NCI-H526 treated with DMSO at 0.1 percent for 48 hours (cell line): ENCODE measurements at regions not wholly inside any gene's neighbourhood (a gene's known extent, or its start where the extent isn't known, plus 50 kb on each side); places are given as distances from the start of the nearest gene placed in this dataset.
A peak's percentile ranks its signal among the peaks of the same experiment; 100 is the strongest.

ENCODE experiments used
- DNase-seq: peaks from one replicate; lab custom pipeline; 2025; lab: John Stamatoyannopoulos, UW

DNA sequence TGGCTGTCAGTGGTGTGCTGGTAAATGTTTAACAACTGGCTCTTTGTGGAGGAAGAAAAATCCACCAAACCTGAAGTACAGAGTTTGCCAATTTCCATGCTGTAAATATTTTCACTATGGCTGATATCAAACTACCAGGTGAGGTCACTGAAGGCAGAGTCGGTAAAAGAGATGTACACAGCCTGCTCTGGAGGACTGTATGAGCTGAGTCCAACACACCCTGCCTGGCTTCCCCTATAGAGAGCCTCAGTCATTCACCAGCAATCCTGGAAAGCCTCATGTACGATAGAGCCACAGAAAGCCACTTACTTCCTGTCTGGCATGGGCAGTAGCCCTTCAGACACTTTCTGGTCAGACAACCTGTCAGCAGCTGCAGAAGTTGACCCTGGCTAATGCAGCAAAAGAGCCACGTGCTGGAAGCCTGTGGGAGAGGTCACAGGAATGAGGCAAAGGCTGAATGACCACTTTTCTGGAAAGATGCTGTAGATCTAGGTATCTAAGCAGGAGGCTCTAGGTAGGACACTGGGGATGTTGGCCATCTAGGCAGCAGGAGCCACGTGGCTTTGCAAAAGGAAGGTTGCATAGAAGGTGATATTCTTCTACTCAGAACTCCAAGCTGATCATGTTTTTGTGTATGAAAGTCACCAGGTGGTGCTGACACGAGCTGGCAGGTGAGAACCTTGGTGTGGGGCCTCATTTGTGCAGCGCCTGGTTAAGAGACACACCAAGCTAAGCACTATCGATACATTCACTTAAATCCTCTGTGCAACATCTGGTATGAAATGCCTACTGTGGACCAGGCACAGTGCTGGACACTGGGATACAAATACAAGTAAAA lies 553.9 kb downstream of the VRK1 start:
- DNase-seq = no peak

DNA sequence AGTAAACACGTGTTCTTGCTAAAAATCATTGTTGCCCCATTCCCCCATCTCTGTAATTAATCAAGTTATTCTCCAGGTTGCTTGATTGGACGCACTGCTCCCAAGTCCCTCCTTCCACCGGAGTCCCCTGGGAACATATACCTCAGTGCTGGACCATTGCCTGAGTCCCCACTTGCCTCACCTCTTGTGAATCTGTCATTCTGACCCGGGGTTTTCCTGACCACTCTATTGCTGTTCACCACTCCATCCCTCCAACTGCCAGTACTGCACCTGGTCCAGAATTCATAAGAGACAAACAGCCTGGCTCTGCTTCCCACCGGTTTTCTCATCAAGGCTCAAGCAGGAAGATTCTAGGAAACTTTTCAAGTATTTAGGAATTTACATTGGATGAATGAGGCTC lies 555.9 kb downstream of the VRK1 start:
- no peak for DNase-seq

- no peak for DNase-seq
These were observed 557.0 kb downstream of the VRK1 start for GRCh38 chr14:97354119-97354722.

DNA sequence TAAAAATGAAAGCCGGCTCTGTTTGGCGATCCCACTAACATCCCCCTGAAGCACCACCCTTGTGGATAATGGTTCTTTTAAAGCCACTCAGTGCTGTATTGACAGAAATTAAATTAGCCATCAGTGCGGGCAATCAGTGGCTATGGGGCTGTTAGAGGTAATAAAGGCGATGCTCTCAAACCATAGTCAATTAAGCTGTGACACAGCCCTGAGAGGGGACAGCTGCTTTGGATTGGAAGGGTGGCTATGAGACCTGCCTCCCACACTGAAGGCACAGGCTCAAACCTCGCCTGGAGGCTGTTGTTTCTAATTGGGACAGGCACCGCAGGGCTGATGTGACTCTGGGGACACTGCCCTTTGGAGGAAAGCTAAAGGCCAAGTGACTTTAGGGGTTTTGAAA lies 562.2 kb downstream of the VRK1 start:
- no peak for DNase-seq

- no peak for DNase-seq
These were observed 564.0 kb downstream of the VRK1 start for GRCh38 chr14:97361181-97361580.

GRCh38 chr14:97361958-97362357 lies 564.8 kb downstream of the VRK1 start:
- no peak for DNase-seq

DNA sequence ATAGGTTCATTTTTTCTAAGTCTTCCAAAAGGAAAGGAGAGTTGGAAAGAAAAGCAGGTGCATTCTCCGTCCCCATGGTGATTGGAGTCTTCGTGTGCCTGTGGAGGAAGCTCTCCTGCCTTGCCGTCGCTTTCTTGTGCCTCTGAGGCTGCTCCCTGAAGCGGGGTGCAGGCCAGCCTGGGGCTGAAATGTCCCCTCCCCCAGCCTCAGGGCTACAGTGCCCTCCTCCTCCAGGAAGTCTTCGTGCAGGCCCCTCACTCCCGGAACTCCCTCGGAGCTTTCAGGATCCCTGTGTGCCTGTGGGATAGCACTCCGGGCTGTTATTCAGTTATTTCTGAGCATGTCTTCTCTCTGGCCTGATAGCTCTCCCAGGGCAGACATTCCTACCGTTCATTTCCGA lies 569.2 kb downstream of the VRK1 start:
- no peak for DNase-seq

- no peak for DNase-seq
These were observed 570.1 kb downstream of the VRK1 start for GRCh38 chr14:97367278-97367677.

- DNase-seq = no peak
These were observed 570.9 kb downstream of the VRK1 start for GRCh38 chr14:97368049-97368448.

DNA sequence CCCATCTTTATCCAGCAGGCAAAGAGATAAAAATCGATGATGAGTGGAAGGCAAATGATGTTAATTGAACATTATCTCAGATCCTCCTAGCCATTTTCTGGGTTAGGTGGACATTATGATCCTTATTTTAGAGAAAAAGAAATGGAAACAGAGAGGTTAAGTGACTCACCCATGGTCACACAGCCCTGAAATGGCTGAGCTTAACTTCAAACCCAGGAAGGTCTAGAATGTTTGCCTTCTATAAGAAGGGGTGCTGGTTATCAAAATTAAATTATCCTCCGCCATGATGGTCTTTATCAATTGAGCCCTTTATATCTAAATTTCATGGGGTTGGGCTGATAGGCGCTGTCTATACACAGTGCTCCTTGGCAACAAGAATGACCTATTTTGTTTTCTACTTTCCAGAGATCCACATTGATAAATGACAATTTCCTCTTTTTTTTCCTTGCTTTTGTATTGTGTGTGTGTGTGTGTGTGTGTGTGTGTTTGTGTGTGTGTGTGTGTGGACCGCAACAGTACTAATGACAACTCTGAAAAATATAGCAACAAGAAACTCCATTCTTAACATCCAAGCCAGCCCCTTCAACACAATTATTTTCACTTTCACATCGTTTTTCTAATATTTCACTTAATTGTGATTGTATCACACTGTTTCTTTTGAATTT lies 571.9 kb downstream of the VRK1 start:
- no peak for DNase-seq

- DNase-seq = no peak
These were observed 572.7 kb downstream of the VRK1 start for GRCh38 chr14:97369901-97370300.

DNA sequence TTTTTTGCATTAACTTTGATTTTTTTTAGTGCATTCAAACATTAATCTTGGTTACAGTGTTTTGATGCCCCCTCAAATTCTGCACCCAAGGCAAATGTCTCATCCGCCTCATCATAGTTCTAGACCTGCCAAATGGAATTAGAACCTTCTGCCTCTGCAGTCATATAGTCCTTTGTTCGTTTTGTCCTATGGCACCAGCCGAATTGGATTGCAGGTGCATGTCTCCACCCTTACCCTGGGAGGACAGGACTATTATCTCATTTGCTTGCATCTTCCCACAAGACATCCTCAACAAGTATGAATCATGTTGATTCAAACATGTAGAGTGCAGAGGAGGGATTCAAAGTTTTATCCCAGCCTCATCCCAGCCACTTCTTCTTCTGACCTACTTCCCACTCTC lies 579.1 kb downstream of the VRK1 start:
- peak; percentile 11 for DNase-seq

DNA sequence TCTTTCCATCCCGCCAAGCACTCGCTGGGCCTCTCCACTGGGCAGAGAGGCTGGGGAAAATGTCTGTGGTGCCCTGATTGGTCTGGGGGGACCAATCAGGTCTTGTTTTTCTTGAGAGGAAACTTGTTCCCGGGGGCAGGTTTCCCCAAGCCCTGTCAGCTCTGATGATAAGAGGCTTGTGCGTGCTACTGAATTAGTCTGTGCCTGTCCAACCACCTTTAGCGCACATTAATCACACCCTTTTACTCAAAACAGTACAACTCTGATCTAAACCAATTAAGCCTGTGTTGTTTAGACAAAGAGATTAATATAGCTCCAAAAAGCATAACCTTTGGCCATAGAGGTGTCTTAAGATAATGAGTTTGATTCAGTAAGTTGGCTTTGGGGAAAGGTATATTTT lies 580.4 kb downstream of the VRK1 start:
- DNase-seq = no peak

- DNase-seq = no peak
These were observed 581.9 kb downstream of the VRK1 start for GRCh38 chr14:97379091-97379531.

DNA sequence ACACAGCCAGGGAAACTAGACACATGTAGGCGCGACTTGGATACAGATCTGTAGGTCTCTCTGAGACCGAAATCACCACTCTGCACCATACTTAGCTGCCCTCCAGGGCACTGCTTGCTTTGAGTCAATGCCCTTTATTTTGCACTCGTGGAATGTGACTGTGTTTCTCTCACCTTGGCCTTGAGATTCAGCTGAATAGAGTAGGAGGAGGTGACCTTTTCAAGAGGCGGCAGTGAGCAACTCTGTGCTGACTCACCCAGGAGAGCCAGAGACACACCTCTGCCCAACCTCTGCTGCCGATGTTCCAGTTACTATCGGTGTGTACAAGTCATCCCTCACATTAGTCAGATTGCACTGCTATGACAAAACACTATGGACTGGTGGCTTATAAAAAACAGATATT lies 583.4 kb downstream of the VRK1 start:
- DNase-seq = no peak

DNA sequence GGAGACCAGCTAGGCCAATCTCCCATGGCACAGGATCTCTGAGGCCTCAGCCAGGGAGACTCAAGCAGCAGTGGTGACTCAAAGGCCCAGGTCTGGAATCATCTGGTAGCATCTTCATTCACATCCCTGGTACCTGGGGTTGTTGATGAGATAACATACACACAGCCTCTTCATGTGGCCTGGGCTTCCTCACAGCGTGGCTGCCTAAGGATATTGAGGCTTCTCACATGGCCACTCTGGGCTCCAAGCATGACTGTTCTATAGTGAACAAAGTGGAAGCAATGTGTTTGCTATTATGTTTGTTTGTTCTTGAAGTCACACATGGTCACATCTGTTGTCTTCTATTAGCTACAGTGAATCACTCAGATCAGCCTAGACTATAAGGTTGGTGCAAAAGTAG lies 584.1 kb downstream of the VRK1 start:
- no peak for DNase-seq

DNA sequence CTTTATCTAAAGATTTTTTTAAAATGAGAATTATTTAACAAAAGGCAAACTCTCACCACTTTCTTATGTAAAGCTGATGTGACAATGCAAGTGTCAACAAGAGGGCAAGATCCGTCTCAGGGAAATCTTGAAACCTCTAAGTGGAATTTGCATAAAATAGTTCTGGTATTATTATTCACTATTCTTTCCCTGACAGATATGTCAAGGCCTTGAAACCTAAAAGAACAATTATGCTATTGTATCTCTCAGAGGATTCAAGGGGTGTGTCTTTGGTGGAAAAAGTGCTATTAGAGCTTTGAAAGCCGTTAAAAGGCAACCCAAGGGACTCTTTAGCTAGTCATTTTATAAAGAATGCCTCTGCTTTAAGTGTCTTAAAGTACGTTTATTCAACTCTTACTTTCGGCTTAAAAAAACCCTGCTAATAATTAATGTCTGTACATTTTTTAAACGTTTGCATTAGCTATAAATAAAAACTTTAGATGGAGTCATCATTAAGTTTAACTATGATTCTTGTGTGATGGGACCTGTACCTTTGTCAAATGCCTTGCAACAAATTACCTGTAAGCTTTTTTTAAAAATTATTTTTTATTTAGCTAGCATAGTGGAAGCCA lies 585.5 kb downstream of the VRK1 start:
- peak; percentile 56 for DNase-seq

GRCh38 chr14:97385727-97386126 lies 588.5 kb downstream of the VRK1 start:
- no peak for DNase-seq

GRCh38 chr14:97387252-97387874 lies 590.2 kb downstream of the VRK1 start:
- no peak for DNase-seq

DNA sequence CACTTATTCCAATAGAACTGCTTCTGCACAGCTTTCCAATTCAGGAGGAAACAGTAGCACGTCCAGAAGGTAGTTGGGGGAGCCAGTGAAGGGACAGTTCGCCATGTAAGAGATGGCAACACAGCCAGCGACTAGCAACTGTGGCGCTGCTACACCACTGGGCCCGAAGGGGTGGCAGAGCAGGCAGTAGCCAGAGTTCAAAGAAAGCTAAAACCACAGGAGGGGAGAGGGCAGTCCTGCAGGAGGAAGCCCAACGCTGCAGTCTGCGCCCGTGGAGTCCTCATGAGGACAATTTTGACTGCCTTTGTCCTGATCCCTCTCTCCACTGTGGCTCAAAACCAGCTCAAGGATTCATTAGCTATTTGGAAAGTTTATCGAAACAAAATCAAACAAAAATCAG lies 591.2 kb downstream of the VRK1 start:
- no peak for DNase-seq

DNA sequence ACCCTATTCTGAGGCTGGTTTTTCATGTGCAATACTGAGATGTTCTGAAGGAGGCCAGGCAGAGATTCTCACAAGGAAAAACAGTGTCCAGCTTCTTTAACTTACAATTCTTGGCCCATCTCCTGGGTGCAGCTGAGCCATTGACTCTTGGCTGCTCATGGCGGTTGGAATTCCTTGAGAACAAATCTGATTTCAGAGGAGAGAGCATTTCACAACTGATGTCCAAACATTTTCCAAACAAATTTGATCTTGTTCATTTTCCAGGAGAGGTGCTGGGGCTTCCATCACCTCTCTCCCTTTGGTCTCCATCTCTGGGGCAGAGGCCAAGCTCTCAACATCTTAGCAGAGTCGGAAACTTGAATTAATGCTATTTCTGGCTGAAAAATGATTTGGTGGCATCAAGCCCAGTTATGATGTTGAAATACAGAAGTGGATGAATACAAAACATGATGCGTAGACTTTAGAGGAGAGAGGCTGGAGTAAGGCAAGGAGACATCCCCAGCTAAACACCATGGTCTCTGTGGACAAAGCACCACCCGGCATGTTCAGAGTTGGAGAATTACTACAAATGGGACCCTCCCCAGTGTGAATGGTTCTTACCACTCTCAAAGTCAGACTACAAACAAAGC lies 593.0 kb downstream of the VRK1 start:
- DNase-seq = no peak

- DNase-seq = no peak
These were observed 596.1 kb downstream of the VRK1 start for GRCh38 chr14:97393244-97393643.
